GM12864 (cell line): ENCODE measurements at regions not wholly inside any gene's neighbourhood (a gene's known extent, or its start where the extent isn't known, plus 50 kb on each side); places are given as distances from the start of the nearest gene placed in this dataset.

ENCODE experiments used
- DNase-seq: peaks from one replicate; pipeline ENCODE4 v3.0.0-alpha.2; 2011; ENCODE audit warnings: low read depth
- H3K4me3 ChIP-seq: 2 replicates; pipeline ENCODE4 v1.5.1; 2011; ENCODE audit warnings: mild to moderate bottlenecking, low read depth, low read length, control low read depth
- TF ChIP-seq, protein P1 (sequence below): IDR thresholded peaks from 2 replicates; pipeline ENCODE4 v1.5.1; 2011; ENCODE audit warnings: low read depth, mild to moderate bottlenecking, moderate library complexity, low read length, control low read depth, inconsistent platforms; ENCODE audit errors: missing control alignments

DNA sequence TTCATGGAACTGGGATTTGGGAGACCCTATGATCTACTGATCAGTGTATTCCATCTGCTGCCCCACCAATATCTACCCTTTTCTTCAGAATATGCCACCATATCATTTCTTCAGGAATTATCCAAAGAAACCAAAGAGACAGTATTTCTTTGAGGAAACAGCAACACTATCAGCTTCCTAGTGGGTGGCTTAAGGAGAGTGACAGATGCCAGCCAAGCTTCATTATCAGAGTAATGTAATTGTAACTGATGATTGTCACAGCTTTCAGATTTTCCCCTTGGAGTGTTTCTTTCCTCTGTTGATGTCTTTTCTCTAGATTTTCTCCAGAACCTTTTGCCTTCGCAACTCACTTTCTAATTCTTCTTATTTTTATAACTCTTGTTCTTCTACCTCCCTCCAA lies 934.4 kb upstream of the LRRN3 start:
- no peak overlapping the region for H3K4me3 ChIP-seq
- TF ChIP-seq, protein P1, sequence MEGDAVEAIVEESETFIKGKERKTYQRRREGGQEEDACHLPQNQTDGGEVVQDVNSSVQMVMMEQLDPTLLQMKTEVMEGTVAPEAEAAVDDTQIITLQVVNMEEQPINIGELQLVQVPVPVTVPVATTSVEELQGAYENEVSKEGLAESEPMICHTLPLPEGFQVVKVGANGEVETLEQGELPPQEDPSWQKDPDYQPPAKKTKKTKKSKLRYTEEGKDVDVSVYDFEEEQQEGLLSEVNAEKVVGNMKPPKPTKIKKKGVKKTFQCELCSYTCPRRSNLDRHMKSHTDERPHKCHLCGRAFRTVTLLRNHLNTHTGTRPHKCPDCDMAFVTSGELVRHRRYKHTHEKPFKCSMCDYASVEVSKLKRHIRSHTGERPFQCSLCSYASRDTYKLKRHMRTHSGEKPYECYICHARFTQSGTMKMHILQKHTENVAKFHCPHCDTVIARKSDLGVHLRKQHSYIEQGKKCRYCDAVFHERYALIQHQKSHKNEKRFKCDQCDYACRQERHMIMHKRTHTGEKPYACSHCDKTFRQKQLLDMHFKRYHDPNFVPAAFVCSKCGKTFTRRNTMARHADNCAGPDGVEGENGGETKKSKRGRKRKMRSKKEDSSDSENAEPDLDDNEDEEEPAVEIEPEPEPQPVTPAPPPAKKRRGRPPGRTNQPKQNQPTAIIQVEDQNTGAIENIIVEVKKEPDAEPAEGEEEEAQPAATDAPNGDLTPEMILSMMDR: no peak

DNA sequence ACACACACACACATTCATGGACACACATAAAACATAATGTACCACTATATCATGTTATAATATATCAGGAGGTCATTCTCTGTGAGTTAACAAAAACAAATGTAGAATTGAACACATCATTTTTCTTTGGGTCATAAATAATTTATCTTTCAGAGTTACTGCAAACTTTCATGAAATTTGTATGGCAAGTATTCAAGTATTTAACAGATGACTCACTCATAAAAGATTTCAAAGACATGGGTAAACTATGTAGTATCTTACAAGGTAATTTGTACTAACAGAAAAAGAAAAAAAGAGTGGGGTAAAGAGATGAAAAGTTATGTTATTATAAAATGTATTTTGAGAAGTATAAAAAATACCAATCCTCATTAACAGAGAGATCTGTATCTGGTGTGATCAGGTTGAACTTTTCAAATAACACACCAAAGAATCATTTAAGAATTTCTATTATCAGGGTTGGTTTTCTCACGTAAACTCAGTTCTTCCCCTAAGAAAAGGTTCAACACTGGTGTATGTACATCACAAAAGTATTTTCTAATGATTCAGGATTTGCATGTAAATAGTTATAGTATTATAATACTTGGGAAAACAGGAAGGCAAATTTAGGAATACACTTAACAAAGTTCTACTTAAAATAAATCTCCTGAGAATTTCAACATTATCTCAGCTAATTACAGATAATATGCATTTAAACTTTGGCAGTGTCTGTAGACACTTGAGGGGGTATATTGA lies 933.1 kb upstream of the LRRN3 start:
- H3K4me3 ChIP-seq: no peak overlapping the region
- no peak for DNase-seq
- TF ChIP-seq, protein P1: no peak

More for the DNA sequence above, 934.4 kb upstream of the LRRN3 start:
- no peak for DNase-seq

DNA sequence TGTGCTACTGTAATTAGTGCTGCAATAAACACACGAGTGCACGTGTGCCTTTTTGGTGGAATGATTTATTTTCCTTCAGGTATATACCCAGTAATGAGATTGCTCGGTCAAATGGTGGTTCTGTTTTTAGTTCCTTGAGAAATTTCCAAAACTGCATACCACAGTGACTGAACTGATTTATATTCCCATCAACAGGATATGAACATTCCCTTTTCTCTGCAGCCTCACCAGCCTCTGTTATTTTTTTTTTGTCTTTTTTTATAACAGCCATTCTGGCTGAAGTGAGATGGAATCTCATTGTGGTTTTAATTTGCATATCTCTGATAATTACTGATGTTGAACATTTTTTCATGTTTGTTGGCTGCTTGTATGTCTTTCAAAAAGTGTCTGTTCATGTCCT lies 922.9 kb upstream of the LRRN3 start:
- TF ChIP-seq, protein P1: no peak
- no peak for DNase-seq
- H3K4me3 ChIP-seq: no peak overlapping the region

DNA sequence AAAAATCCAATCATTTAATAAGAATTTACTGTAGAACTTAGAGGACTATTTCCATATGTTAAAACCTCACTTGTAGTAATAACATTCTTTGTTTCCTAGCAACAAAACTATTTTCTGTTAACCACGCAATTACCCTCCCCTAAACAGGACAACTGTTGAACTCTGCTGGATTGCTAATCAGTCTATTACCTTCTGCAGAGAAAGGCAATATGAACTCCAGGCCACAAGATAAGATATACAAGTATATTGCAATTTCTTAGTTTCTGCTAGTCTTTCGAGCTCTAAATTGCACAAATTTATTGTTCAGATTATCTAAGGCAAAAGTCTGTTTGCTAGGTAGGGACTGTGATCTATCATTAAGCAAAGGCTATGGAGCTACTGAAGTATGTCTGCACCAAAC lies 920.1 kb upstream of the LRRN3 start:
- TF ChIP-seq, protein P1: no peak
- DNase-seq: no peak
- H3K4me3 ChIP-seq: no peak overlapping the region

DNA sequence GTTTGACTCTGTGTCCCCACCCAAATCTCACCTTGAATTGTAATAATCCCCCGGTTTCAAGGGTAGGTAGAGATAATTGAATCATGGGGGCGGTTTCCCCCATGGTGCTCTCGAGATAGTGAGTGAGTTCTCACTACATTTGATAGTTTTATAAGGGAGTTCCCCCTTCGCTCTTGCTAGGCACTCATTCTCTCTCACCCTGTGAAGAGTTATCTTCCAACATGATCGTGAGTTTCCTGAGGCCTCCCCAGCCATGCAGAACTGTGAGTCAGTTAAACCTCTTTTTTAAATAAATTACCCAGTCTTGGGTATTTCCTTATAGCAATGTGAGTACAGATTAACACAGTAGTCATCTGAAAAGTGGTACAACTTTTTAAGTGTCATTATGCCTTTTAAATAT lies 913.5 kb upstream of the LRRN3 start:
- H3K4me3 ChIP-seq: no peak overlapping the region
- TF ChIP-seq, protein P1: no peak
- DNase-seq: no peak

DNA sequence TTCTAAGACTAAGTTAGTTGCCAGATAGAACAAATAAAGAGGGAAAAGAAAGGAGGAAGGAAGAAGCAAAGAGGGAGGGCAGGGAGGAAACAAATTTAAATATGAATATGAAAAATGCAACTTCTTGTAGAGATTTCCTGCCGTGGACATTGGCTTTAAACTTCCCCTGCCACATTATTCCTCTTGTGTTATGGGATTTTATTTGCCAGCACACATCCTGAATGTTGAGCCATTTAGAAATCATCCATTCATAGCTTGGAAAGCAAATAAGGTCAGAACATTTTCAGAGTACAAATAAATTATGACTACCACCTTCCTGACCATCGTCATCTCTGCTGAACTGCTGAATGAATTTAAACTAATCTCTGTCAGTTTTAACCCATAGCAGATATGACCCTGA lies 911.9 kb upstream of the LRRN3 start:
- no peak overlapping the region for H3K4me3 ChIP-seq
- TF ChIP-seq, protein P1: no peak
- DNase-seq: no peak

DNA sequence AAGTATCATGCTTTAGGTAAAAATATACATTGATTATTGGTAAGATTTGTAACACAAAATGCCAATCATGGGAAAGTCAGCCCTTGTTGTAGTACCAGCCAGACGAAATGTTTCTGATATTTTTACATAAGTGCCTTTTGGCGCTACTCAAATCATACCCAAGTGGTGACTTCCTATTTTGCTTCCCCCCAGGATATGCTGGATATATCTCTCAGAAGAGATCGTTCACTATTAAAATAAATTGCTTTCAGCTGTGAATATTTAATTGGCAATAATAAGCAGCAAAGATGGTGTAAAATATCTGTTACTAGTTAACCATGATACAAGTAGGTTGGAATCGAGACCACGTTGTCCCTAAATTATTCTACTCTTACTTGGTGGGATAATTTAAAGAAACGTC lies 909.2 kb upstream of the LRRN3 start:
- no peak overlapping the region for H3K4me3 ChIP-seq
- TF ChIP-seq, protein P1: no peak
- DNase-seq: no peak
